ENCODE measurements at regions not wholly inside any gene's neighbourhood (a gene's known extent, or its start where the extent isn't known, plus 50 kb on each side); places are given as distances from the start of the nearest gene placed in this dataset.

- TF ChIP-seq CTCF (IDR thresholded peaks at IDR 0.05; ENCODE audit: borderline replicate concordance, extremely low read depth, low read length, poor library complexity, severe bottlenecking) (no peak), EZH2 (IDR thresholded peaks at IDR 0.05; ENCODE audit: borderline replicate concordance, low read depth, low read length, severe bottlenecking) (no peak)
Observed at GRCh38 chr14:82112210-82112839, 578.7 kb upstream of the SEL1L start.

Measured in DND-41 (cell line).